ENCODE measurements at regions not wholly inside any gene's neighbourhood (a gene's known extent, or its start where the extent isn't known, plus 50 kb on each side); places are given as distances from the start of the nearest gene placed in this dataset.

- Mint-ChIP-seq H3K4me1 (peaks cover 21% of the 10 kb centered on the region), H3K4me3 (no peak overlapping the region), H3K27me3 (no peaks in the 10 kb centered on the region), H3K9me3 (no peaks in the 10 kb centered on the region), H3K27ac (ENCODE audit: low read depth) (no peak overlapping the region), H3K36me3 (ENCODE audit: insufficient read depth) (no peaks in the 10 kb centered on the region)
- no peak for DNase-seq (ENCODE audit: low spot score in 2 of 2)
- ATAC-seq (replicated peaks; ENCODE audit: extremely low read depth, poor library complexity, severe bottlenecking): no peak
These were observed 95.2 kb downstream of the LBH start for GRCh38 chr2:30326497-30326896.

DNA sequence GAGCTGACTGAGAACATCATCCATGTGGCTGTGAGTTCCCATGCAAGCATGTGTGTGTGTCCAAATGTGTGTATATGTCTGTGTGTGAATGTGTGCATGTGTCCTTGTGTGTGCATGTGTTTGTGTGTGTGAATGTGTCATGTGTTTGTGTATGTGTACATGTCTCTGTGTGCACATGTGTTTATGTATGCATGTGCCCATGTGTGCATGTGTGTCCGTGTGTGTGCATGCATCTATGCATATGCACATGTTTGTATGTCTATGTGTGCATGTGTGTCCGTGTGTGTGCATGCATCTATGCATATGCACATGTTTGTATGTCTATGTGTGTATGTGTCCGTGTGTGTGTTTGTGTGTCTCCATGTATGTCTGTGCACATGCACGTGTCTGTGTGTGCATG is 99.7 kb downstream of the LBH start:
- Mint-ChIP-seq H3K4me1 (peaks cover 54% of the 10 kb centered on the region), H3K36me3 (ENCODE audit: insufficient read depth) (no peaks in the 10 kb centered on the region), H3K4me3 (no peak overlapping the region), H3K9me3 (no peaks in the 10 kb centered on the region), H3K27me3 (no peaks in the 10 kb centered on the region), H3K27ac (ENCODE audit: low read depth) (no peak overlapping the region)
- ATAC-seq (replicated peaks; ENCODE audit: extremely low read depth, poor library complexity, severe bottlenecking) (no peak), DNase-seq (ENCODE audit: low spot score in 2 of 2) (no peak)

GRCh38 chr2:30331869-30332268 is 100.5 kb downstream of the LBH start:
- no peak overlapping the region for H3K27ac Mint-ChIP-seq (ENCODE audit: low read depth)

GRCh38 chr2:30332791-30333453 is 101.6 kb downstream of the LBH start:
- Mint-ChIP-seq H3K27ac (ENCODE audit: low read depth) (peak overlapping the region; percentile 22), H3K36me3 (ENCODE audit: insufficient read depth) (no peaks in the 10 kb centered on the region), H3K9me3 (no peaks in the 10 kb centered on the region), H3K4me1 (peaks cover 73% of the 10 kb centered on the region), H3K4me3 (peak overlapping the region; percentile 18), H3K27me3 (no peaks in the 10 kb centered on the region)
- ATAC-seq (replicated peaks; ENCODE audit: extremely low read depth, poor library complexity, severe bottlenecking) (no peak), DNase-seq (ENCODE audit: low spot score in 2 of 2) (no peak)

More at GRCh38 chr2:30331869-30332268, 100.5 kb downstream of the LBH start:
- DNase-seq (ENCODE audit: low spot score in 2 of 2) (no peak), ATAC-seq (replicated peaks; ENCODE audit: extremely low read depth, poor library complexity, severe bottlenecking) (no peak)
- H3K4me3 Mint-ChIP-seq: no peak overlapping the region
- no peaks in the 10 kb centered on the region for H3K9me3 Mint-ChIP-seq
- no peaks in the 10 kb centered on the region for H3K27me3 Mint-ChIP-seq
- no peaks in the 10 kb centered on the region for H3K36me3 Mint-ChIP-seq (ENCODE audit: insufficient read depth)
- peaks cover 62% of the 10 kb centered on the region for H3K4me1 Mint-ChIP-seq

- H3K4me3 Mint-ChIP-seq: peak overlapping the region; percentile 84
- ATAC-seq (replicated peaks; ENCODE audit: extremely low read depth, poor library complexity, severe bottlenecking) (peak; percentile 6), DNase-seq (ENCODE audit: low spot score in 2 of 2) (no peak)
- peaks cover 4% of the 10 kb centered on the region for H3K9me3 Mint-ChIP-seq
- peaks cover 87% of the 10 kb centered on the region for H3K4me1 Mint-ChIP-seq
- H3K27ac Mint-ChIP-seq (ENCODE audit: low read depth): peak overlapping the region; percentile 95
- H3K27me3 Mint-ChIP-seq: no peaks in the 10 kb centered on the region
- H3K36me3 Mint-ChIP-seq (ENCODE audit: insufficient read depth): peaks cover 2% of the 10 kb centered on the region
These were observed 103.5 kb downstream of the LBH start for GRCh38 chr2:30334762-30335363.

DNA sequence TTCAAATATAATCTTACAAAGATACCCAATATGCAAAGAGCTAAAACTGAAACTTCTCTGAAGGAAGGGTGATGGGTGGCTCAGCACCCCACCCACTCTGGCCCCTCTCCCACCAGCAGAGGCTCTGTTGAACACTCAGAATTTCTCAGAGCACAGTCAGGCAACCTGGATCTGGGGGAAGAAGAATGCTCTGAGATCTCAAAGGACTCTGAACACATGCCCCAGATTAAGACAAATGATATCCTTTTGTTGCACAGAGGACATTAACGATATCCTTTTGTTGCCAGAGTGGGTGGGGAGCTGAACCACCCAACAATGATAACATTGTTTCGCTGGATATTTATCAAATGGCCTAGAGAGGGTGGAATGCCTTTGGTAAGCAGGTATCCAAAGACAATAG is 104.8 kb downstream of the LBH start:
- DNase-seq (ENCODE audit: low spot score in 2 of 2) (no peak), ATAC-seq (replicated peaks; ENCODE audit: extremely low read depth, poor library complexity, severe bottlenecking) (no peak)
- Mint-ChIP-seq H3K4me3 (peak overlapping the region; percentile 84), H3K9me3 (peaks cover 4% of the 10 kb centered on the region), H3K4me1 (peaks cover 79% of the 10 kb centered on the region), H3K27ac (ENCODE audit: low read depth) (peak overlapping the region; percentile 95), H3K27me3 (no peaks in the 10 kb centered on the region), H3K36me3 (ENCODE audit: insufficient read depth) (peaks cover 2% of the 10 kb centered on the region)

GRCh38 chr2:30336978-30337841 is 105.9 kb downstream of the LBH start:
- no peaks in the 10 kb centered on the region for H3K27me3 Mint-ChIP-seq
- peak in 1 of 2 donors; percentile 32 for DNase-seq (ENCODE audit: low spot score in 2 of 2)
- H3K4me3 Mint-ChIP-seq: peak overlapping the region; percentile 84
- H3K36me3 Mint-ChIP-seq (ENCODE audit: insufficient read depth): peaks cover 2% of the 10 kb centered on the region
- peak overlapping the region; percentile 95 for H3K27ac Mint-ChIP-seq (ENCODE audit: low read depth)
- peaks cover 68% of the 10 kb centered on the region for H3K4me1 Mint-ChIP-seq
- ATAC-seq (replicated peaks; ENCODE audit: extremely low read depth, poor library complexity, severe bottlenecking): peak; percentile 93
- peaks cover 6% of the 10 kb centered on the region for H3K9me3 Mint-ChIP-seq

DNA sequence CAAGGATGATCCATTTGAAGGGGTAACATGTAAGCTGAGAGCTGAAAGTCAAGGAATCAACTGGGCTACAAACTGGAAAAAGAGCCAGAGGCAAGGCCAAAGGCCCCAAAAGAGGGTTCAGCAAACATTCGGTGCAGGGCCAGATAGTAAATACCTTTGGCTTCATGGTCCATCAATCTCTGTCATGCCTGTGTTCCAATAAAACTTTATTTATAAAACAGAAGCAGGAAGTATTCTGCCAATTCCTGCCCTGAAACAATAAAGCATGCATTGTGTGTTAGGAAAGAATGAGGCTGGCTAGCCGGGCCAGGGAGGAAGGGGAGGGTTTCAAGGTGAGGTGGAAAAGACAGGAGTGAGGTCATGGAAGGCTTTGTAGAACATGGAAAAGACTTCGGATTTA is 107.1 kb downstream of the LBH start:
- DNase-seq (ENCODE audit: low spot score in 2 of 2): no peak
- peak overlapping the region; percentile 95 for H3K27ac Mint-ChIP-seq (ENCODE audit: low read depth)
- peaks cover 58% of the 10 kb centered on the region for H3K4me1 Mint-ChIP-seq
- H3K4me3 Mint-ChIP-seq: no peak overlapping the region
- H3K9me3 Mint-ChIP-seq: peaks cover 13% of the 10 kb centered on the region
- no peak for ATAC-seq (replicated peaks; ENCODE audit: extremely low read depth, poor library complexity, severe bottlenecking)
- peaks cover 2% of the 10 kb centered on the region for H3K36me3 Mint-ChIP-seq (ENCODE audit: insufficient read depth)
- H3K27me3 Mint-ChIP-seq: no peaks in the 10 kb centered on the region

GRCh38 chr2:30339071-30339470 is 107.7 kb downstream of the LBH start:
- ATAC-seq (replicated peaks; ENCODE audit: extremely low read depth, poor library complexity, severe bottlenecking) (no peak), DNase-seq (ENCODE audit: low spot score in 2 of 2) (no peak)
- Mint-ChIP-seq H3K9me3 (peaks cover 13% of the 10 kb centered on the region), H3K4me3 (no peak overlapping the region), H3K4me1 (peaks cover 53% of the 10 kb centered on the region), H3K36me3 (ENCODE audit: insufficient read depth) (peaks cover 2% of the 10 kb centered on the region), H3K27ac (ENCODE audit: low read depth) (peak overlapping the region; percentile 95), H3K27me3 (no peaks in the 10 kb centered on the region)

DNA sequence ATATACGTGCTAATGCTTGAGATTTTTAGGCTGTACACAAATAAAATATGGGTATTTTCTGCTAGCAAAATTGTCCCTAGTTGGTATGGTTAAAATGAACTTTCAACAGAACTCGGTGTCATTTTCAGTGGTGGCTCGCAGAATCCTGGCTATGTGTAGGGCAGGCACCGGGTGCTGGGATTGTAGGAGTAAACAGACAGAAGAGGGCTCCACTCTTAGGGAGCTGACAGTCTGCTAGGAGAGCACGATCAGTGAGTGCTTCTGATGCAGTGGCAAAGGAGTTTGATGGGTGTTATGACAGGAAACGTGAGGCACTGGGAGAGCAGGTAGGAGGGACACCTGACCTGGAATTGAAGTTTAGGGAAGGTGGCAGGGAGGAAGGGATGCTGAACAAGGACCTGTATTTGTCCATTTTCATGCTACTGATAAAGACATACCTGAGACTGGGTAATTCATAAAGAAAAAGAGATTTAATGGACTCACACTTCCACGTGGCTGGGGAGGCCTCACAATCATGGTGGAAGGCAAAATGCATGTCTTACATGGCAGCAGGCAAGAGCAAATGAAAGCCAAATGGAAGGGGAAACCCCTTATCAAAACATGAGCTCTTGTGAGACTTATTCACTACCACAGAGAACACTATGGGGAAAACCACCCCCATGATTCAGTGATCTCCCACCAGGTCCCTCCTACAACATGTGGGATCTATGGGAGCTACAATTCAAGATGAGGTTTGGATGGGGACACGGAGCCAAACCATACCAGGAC is 105.4 kb upstream of the LCLAT1 start:
- no peak for ATAC-seq (replicated peaks; ENCODE audit: extremely low read depth, poor library complexity, severe bottlenecking)

DNA sequence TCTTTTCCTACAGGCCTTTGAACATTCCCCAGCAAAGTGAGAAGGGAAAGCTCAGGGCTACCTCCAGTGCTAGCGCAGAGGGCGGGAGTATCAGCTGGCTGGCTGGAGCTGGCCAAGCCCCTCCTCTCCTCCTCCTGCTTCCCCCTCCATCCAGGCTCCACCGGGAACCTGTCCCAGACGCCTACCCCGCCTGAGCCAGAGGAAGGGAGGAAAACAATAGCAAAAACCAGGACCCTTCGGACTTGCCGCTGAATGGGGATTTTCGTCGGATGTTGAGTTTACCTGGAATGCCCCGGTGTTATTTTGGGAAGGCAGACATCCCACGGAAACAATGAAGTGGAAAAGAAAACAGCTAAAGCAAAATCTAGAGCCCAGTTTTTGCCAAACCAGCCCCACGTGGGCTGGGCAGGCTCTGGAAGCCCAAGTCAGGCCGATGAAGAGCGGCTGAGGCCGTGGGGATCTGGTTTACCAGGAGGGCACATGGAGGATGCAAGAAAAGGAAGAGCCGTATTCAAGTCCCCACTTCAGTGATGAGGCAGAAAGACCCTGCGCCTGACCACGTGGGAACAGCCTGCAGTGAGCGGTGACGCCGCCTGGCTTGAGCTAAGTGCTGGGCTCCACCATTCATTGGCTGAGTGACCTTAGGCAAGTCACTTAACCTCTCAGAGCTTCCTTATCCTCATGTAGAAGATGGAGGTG is 100.4 kb upstream of the LCLAT1 start:
- Mint-ChIP-seq H3K27me3 (no peaks in the 10 kb centered on the region), H3K4me3 (no peak overlapping the region), H3K4me1 (no peaks in the 10 kb centered on the region), H3K9me3 (peaks cover 10% of the 10 kb centered on the region), H3K36me3 (ENCODE audit: insufficient read depth) (no peaks in the 10 kb centered on the region), H3K27ac (ENCODE audit: low read depth) (no peak overlapping the region)
- DNase-seq (ENCODE audit: low spot score in 2 of 2) (no peak), ATAC-seq (replicated peaks; ENCODE audit: extremely low read depth, poor library complexity, severe bottlenecking) (no peak)

More for the DNA sequence above, 105.4 kb upstream of the LCLAT1 start:
- Mint-ChIP-seq H3K27me3 (no peaks in the 10 kb centered on the region), H3K9me3 (peaks cover 13% of the 10 kb centered on the region), H3K4me3 (no peak overlapping the region), H3K36me3 (ENCODE audit: insufficient read depth) (peaks cover 2% of the 10 kb centered on the region), H3K27ac (ENCODE audit: low read depth) (no peak overlapping the region), H3K4me1 (peaks cover 26% of the 10 kb centered on the region)
- DNase-seq (ENCODE audit: low spot score in 2 of 2): no peak

GRCh38 chr2:30348825-30349224 is 98.2 kb upstream of the LCLAT1 start:
- H3K4me1 Mint-ChIP-seq: peaks cover 5% of the 10 kb centered on the region
- H3K36me3 Mint-ChIP-seq (ENCODE audit: insufficient read depth): no peaks in the 10 kb centered on the region
- H3K4me3 Mint-ChIP-seq: no peak overlapping the region
- no peaks in the 10 kb centered on the region for H3K27me3 Mint-ChIP-seq
- no peak overlapping the region for H3K27ac Mint-ChIP-seq (ENCODE audit: low read depth)
- ATAC-seq (replicated peaks; ENCODE audit: extremely low read depth, poor library complexity, severe bottlenecking) (no peak), DNase-seq (ENCODE audit: low spot score in 2 of 2) (no peak)
- no peaks in the 10 kb centered on the region for H3K9me3 Mint-ChIP-seq
